HepG2 (cell line): ENCODE measurements at regions not wholly inside any gene's neighbourhood (a gene's known extent, or its start where the extent isn't known, plus 50 kb on each side); places are given as distances from the start of the nearest gene placed in this dataset.

Source experiments
- ATAC-seq: fragments of 200-7000 bp; cut with Tn5 transposase; 3 replicates; pipeline ENCODE4 v1.9.1; 2020; ENCODE audit warnings: mild to moderate bottlenecking, moderate library complexity
- BruUV-seq: library from RNA; stranded (reverse); fragments of 400-500 nt; replicated peaks from 2 replicates; lab custom pipeline; 2021; lab: Mats Ljungman, UMichigan
- CTCF ChIA-PET: fragments of 300-600 bp; formaldehyde crosslinking; extraction: SDS; loops from one replicate; lab custom pipeline; 2021; ENCODE audit warnings: low total read pairs, inconsistent platforms, low intra/inter-chr PET ratio; lab: Yijun Ruan, JAX
- POLR2A ChIA-PET: fragments of 350-600 bp; sonication (Branson Sonifier 250); formaldehyde crosslinking; loops from one replicate; lab custom pipeline; 2020; ENCODE audit warnings: antibody characterized with exemption, inconsistent platforms; lab: Yijun Ruan, JAX
- DNase-seq: peaks from one replicate; pipeline ENCODE4 v3.0.0-alpha.2; 2015; ENCODE audit warnings: low spot score
- FAIRE-seq: peaks from 3 replicates; lab custom pipeline; 2011; peaks lifted over from hg19 to GRCh38; lab: Jason Lieb, UNC
- H2AFZ ChIP-seq: one replicate; pipeline ENCODE4 v1.6.1; 2011; ENCODE audit warnings: low read length, inconsistent platforms
- H3K27ac ChIP-seq: fragments of 300-600 bp; 3 replicates; pipeline ENCODE4 v1.8.0; 2011; ENCODE audit warnings: mixed run types, mild to moderate bottlenecking, mixed read lengths, low read length, inconsistent platforms; ENCODE audit not compliant: insufficient read depth; ENCODE audit errors: extremely low read length
- H3K27me3 ChIP-seq, 2 experiments: fragments of 200-600 bp in 1 of 2; 2 replicates in 1 of 2; 3 replicates in 1 of 2; pipeline versions ENCODE4 v1.6.0 to v1.8.0; 2011; ENCODE audit warnings: low read length in 2 of 2, mild to moderate bottlenecking in 2 of 2, moderate library complexity in 2 of 2, inconsistent platforms in 1 of 2; ENCODE audit not compliant: insufficient read depth in 2 of 2, control insufficient read depth in 1 of 2
- H3K36me3 ChIP-seq, 2 experiments: fragments of 200-600 bp in 1 of 2; replicated peaks in 1 of 2; 2 replicates in 1 of 2; 3 replicates in 1 of 2; pipeline versions ENCODE4 v1.5.1 to v1.8.0; 2011; ENCODE audit warnings: low read length in 2 of 2, inconsistent platforms in 1 of 2; ENCODE audit not compliant: insufficient read depth in 2 of 2, control insufficient read depth in 1 of 2
- H3K4me1 ChIP-seq: 2 replicates; pipeline ENCODE4 v1.5.1; 2012; ENCODE audit warnings: low read length, inconsistent platforms; ENCODE audit not compliant: insufficient read depth
- H3K4me2 ChIP-seq: 2 replicates; pipeline ENCODE4 v1.6.0; 2011; ENCODE audit warnings: low read depth, low read length, inconsistent platforms
- H3K4me3 ChIP-seq, 3 experiments: fragments of 200-600 bp in 1 of 3; sonication (generic), shearing (Covaris generic) in 1 of 3; replicated peaks in 1 of 3; 2 replicates each; pipeline ENCODE4 v1.5.1; 2011 to 2016; ENCODE audit warnings: low read length in 3 of 3, inconsistent platforms in 2 of 3, low read depth in 2 of 3, mild to moderate bottlenecking in 2 of 3, control low read depth in 1 of 3, mixed read lengths in 1 of 3; ENCODE audit not compliant: insufficient read depth in 1 of 3
- H3K79me2 ChIP-seq: one replicate; pipeline ENCODE4 v1.6.1; 2011; ENCODE audit warnings: low read length, inconsistent platforms; ENCODE audit not compliant: insufficient read depth
- H3K9ac ChIP-seq: 2 replicates; pipeline ENCODE4 v1.6.0; 2011; ENCODE audit warnings: mild to moderate bottlenecking, low read depth, low read length, inconsistent platforms; ENCODE audit not compliant: insufficient read depth
- H3K9me3 ChIP-seq: 2 replicates; pipeline ENCODE4 v1.5.1; 2012; ENCODE audit warnings: mild to moderate bottlenecking, low read length
- H4K20me1 ChIP-seq: 2 replicates; pipeline ENCODE4 v1.6.0; 2011; ENCODE audit warnings: inconsistent platforms, mild to moderate bottlenecking, low read length, moderate library complexity; ENCODE audit not compliant: insufficient read depth
- ATF5 ChIP-seq: sonication (generic); formaldehyde crosslinking; IDR thresholded peaks from 2 replicates; pipeline ENCODE4 v1.4.0; 2020; ENCODE audit warnings: mild to moderate bottlenecking, low read depth, missing genetic modification reagents
- CHCHD3 ChIP-seq: sonication (generic); formaldehyde crosslinking; IDR thresholded peaks from 2 replicates; pipeline ENCODE4 v1.8.0; 2022; ENCODE audit warnings: mild to moderate bottlenecking, missing genetic modification reagents, moderate library complexity
- KMT2B ChIP-seq: IDR thresholded peaks from 2 replicates; pipeline ENCODE4 v1.6.1; 2016; ENCODE audit warnings: missing genetic modification reagents, missing compliant biosample characterization
- PRMT3 ChIP-seq: sonication (generic); formaldehyde crosslinking; IDR thresholded peaks from 2 replicates; pipeline ENCODE4 v1.8.1; 2022; ENCODE audit warnings: low read depth, mild to moderate bottlenecking, moderate library complexity, missing genetic modification reagents, borderline replicate concordance
- SATB2 ChIP-seq: sonication (generic); formaldehyde crosslinking; IDR thresholded peaks from 2 replicates; pipeline ENCODE4 v1.5.0; 2020; ENCODE audit warnings: missing genetic modification reagents
- SP5 ChIP-seq: IDR thresholded peaks from 2 replicates; pipeline ENCODE4 v1.6.1; 2016; ENCODE audit warnings: low read depth, borderline replicate concordance
- YEATS2 ChIP-seq: sonication (generic); formaldehyde crosslinking; IDR thresholded peaks from 2 replicates; pipeline ENCODE4 v1.4.0; 2020; ENCODE audit warnings: missing genetic modification reagents, borderline replicate concordance
- ZHX1 ChIP-seq: sonication (generic); formaldehyde crosslinking; IDR thresholded peaks from 2 replicates; pipeline ENCODE4 v1.8.1; 2022; ENCODE audit warnings: low read depth, mild to moderate bottlenecking, missing genetic modification reagents
- ZNF136 ChIP-seq: sonication (generic); formaldehyde crosslinking; IDR thresholded peaks from 2 replicates; pipeline ENCODE4 v1.8.1; 2022; ENCODE audit warnings: low read depth, mild to moderate bottlenecking, moderate library complexity, missing genetic modification reagents
- ZNF740 ChIP-seq: sonication (generic); formaldehyde crosslinking; IDR thresholded peaks from 2 replicates; pipeline ENCODE4 v1.4.0; 2020; ENCODE audit warnings: missing genetic modification reagents
- WGBS: methylation state at CpG from one replicate; pipeline ENCODE4 v1.1.6; 2017; ENCODE audit warnings: low lambda C conversion rate; 5-methylcytosine and 5-hydroxymethylcytosine counted together
- in situ Hi-C: cut with HindIII; loops from 2 replicates; pipeline ENCODE4 v1.10.0; 2017; ENCODE audit warnings: low pct_unique_long_range_greater_than_20kb; ENCODE audit not compliant: extremely low pct_ligation_motif_present
- intact Hi-C: fragments of 100-400 bp; cut with micrococcal nuclease; formaldehyde crosslinking; loops from one replicate; pipeline ENCODE4 v1.10.0; 2022; ENCODE audit not compliant: unreplicated experiment

GRCh38 chr21:20789729-20790500 is 208.3 kb upstream of the NCAM2 start:
- DNase-seq (no peak), ATAC-seq (no peak), FAIRE-seq (no peak)
- no peak overlapping the region for H3K4me3 ChIP-seq
- H3K9ac ChIP-seq: no peak overlapping the region
- in situ Hi-C loops (no loop called here), intact Hi-C loops (no loop called here)
- H3K27me3 ChIP-seq: no peaks in the 10 kb centered on the region
- H3K27ac ChIP-seq: no peak overlapping the region
- 0% methylated on average over 2 of the region's 2 CpGs for WGBS
- no peaks in the 10 kb centered on the region for H3K79me2 ChIP-seq
- TF ChIP-seq CHCHD3 (CRISPR knock-in tag) (no peak), KMT2B (CRISPR knock-in tag) (no peak), SATB2 (CRISPR knock-in tag) (no peak), ZNF136 (CRISPR knock-in tag) (no peak), ZHX1 (CRISPR knock-in tag) (no peak), PRMT3 (CRISPR knock-in tag) (no peak), ATF5 (CRISPR knock-in tag) (no peak), YEATS2 (no peak), ZNF740 (CRISPR knock-in tag) (no peak), SP5 (CRISPR knock-in tag) (no peak)
- no peak overlapping the region for H2AFZ ChIP-seq
- no peak overlapping the region for H3K4me2 ChIP-seq
- peaks cover 92% of the 10 kb centered on the region for H3K9me3 ChIP-seq
- H3K36me3 ChIP-seq: no peaks in the 10 kb centered on the region
- ChIA-PET CTCF (no interaction called here), POLR2A (no interaction called here)
- H3K4me1 ChIP-seq: no peaks in the 10 kb centered on the region
- H4K20me1 ChIP-seq: no peaks in the 10 kb centered on the region
- no TSS peak for BruUV-seq
